ENCODE measurements at regions not wholly inside any gene's neighbourhood (a gene's known extent, or its start where the extent isn't known, plus 50 kb on each side); places are given as distances from the start of the nearest gene placed in this dataset.

- DNase-seq = no peak
These were observed 345.1 kb downstream of the CYP26B1 start for GRCh38 chr2:71802556-71802955.

GRCh38 chr2:71801969-71802368, 345.7 kb downstream of the CYP26B1 start:
- DNase-seq = no peak

GRCh38 chr2:71801556-71801955, 346.1 kb downstream of the CYP26B1 start:
- no peak for DNase-seq

- no peak for DNase-seq
These were observed 346.8 kb downstream of the CYP26B1 start for GRCh38 chr2:71800851-71801250.

- no peak for DNase-seq
These were observed 346.9 kb downstream of the DYSF start for GRCh38 chr2:71800106-71800809.

- no peak for DNase-seq
These were observed 345.7 kb downstream of the DYSF start for GRCh38 chr2:71799013-71799575.

- no peak for DNase-seq
These were observed 345.1 kb downstream of the DYSF start for GRCh38 chr2:71798266-71799012.

GRCh38 chr2:71797035-71797810, 343.9 kb downstream of the DYSF start:
- DNase-seq = no peak

- DNase-seq = no peak
These were observed 342.8 kb downstream of the DYSF start for GRCh38 chr2:71796174-71796593.

GRCh38 chr2:71795486-71795885, 342.1 kb downstream of the DYSF start:
- no peak for DNase-seq

- DNase-seq = no peak
These were observed 341.2 kb downstream of the DYSF start for GRCh38 chr2:71794611-71795010.

GRCh38 chr2:71793926-71794325, 340.6 kb downstream of the DYSF start:
- DNase-seq = no peak

- DNase-seq = no peak
These were observed 339.8 kb downstream of the DYSF start for GRCh38 chr2:71792926-71793761.

GRCh38 chr2:71791501-71792135, 338.3 kb downstream of the DYSF start:
- DNase-seq = no peak

- no peak for DNase-seq
These were observed 337.7 kb downstream of the DYSF start for GRCh38 chr2:71791061-71791450.

GRCh38 chr2:71790226-71791060, 337.1 kb downstream of the DYSF start:
- DNase-seq = no peak

- DNase-seq = no peak
These were observed 336.3 kb downstream of the DYSF start for GRCh38 chr2:71789556-71790204.

GRCh38 chr2:71788601-71789240, 335.4 kb downstream of the DYSF start:
- no peak for DNase-seq

- DNase-seq = no peak
These were observed 334.8 kb downstream of the DYSF start for GRCh38 chr2:71788186-71788525.
